ENCODE measurements at regions not wholly inside any gene's neighbourhood (a gene's known extent, or its start where the extent isn't known, plus 50 kb on each side); places are given as distances from the start of the nearest gene placed in this dataset.
"Not testable (repeated sequence)": the region's sequence is repeated elsewhere in the genome, so short reads cannot be mapped to it uniquely, and the experiment has no call there.

GRCh38 chr4:14399848-14400247 lies 602.4 kb upstream of the CPEB2 start:
- no peak for DNase-seq

DNA sequence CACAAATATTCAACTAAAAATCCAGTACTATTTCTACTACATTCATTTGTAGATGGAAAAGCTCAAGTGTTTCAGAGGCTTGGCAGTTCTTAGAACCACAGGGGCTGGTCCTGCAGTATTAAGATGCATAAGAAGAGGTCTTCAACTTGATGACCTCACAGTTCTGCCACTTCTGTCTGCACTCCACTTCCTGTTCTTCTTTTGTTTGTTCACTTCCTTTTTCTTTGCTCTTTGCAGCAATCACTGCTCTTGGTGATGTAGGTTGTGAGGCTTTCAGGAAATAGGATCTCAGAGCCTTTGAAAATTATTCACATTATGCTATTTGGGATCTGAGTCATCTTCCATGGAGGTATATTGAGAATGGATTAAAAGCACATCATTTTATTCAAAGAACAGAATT lies 602.0 kb upstream of the CPEB2 start:
- DNase-seq, result no peak

DNA sequence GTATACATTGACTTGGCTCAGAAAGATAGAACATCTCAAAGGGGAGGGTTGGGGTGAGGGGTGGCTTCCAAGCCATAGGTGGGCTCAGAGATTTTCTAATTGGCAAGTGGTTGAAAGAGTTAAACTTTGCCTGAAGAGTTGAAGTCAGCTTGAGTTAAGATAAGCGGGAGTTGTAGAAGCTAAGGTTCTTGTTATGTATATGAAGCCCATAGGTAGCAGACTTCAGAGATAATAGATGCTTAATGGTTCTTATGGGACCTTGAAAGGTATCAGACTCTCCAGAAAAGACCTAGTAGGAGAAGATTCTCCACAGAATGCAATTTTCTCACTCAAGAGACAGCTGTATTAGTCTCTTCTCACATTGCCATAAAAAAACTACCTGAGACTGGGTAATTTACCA lies 599.1 kb upstream of the CPEB2 start:
- no peak for DNase-seq

- no peak for DNase-seq
Measured at GRCh38 chr4:14404730-14405129, 597.6 kb upstream of the CPEB2 start.

- no peak for DNase-seq
Measured at GRCh38 chr4:14410516-14410915, 591.8 kb upstream of the CPEB2 start.

DNA sequence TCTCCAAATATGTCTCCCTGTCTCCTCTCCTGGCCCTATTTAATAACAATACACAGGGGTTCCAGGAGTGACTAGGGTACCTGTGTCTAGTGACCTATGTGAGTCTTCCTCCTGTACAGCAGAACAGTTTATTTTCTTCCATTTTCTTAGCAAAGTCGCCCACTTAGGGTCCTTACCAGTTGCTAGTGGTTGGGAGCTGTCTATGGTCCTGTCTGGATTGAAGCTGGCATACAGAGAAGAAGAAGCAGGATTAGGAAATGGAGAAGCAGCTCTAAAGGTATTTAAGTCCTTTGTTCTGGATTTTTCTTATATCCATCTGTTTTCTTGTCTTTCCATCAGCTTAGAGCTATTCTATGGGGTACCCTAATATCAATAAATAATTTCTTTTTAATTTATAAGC lies 587.1 kb upstream of the CPEB2 start:
- DNase-seq, result no peak

DNA sequence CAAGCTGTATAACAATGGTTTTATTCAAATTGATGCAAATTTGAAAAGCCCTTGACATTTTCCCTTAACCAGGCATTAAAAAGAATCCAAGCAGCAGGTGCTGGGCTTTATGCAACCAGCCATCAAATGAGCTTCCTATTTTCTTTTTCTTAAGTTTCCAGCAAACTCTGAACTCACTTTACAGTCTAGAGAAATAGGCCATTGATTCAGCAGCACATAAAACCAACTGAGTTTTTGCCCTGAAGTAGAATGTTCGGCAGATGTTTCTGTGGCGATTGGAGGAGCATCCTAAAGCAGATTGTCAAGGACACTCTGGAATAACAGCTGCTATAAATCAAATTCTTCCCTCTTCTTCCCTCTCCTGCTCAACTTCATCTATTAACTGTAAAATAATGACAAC lies 582.8 kb upstream of the CPEB2 start:
- no peak for DNase-seq

DNA sequence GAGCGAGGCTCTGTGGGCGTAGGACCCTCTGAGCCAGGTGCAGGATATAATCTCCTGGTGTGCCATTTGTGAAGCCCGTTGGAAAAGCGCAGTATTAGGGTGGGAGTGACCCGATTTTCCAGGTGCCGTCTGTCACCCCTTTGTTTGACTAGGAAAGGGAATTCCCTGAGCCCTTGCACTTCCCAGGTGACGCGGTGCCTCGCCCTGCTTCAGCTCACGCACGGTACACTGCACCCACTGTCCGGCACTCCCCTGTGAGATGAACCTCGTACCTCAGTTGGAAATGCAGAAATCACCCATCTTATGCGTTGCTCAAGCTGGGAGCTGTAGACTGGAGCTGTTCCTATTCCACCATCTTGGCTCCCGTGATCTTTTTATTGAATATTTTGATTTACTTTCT lies 576.0 kb upstream of the CPEB2 start:
- not testable (repeated sequence) for DNase-seq

GRCh38 chr4:14428125-14428524 lies 574.2 kb upstream of the CPEB2 start:
- no peak for DNase-seq

DNA sequence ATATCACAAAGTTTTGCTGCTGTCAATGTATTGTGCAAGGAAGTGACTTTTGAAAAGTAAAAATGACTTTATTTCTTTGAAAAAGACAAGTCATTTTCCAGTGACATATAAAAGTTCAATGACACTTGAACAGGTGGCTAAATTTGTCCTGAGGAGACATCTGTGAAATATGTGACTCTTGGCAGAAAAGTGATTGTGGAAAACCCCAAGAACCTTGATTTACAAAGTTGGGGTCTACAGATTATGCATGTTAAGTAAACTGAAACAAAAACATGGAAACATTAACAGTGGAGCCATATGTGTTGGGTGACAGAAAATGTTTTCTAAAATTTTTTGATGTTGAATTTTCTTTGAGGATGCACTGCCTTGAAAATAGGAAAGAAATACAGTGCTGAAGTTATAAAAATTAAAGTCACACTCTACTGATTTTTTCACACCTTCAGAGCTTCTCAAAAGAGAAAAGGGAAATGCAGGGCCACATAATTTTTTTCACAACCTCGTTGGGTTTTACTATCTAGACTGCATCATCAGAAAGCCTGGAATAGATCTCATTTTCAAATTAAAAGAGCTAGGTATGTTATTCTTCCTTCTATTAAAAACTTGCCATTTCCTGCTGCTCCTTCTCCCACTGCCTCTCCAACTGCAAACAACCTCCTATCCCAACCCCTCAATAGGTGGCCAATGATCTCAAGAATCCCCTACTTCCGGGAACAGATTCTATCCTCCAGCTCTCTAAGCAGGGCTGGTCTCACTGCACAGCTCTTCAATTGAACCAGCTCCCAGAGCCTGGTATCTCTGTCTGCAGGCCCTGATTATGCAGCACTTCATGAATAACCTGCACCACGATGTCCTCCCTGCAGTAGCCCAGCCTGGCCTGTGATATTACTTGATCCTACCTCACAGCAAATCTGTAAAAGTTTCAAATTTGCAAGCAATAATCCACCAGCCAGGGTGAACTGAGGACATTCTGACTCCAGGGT lies 570.8 kb upstream of the CPEB2 start:
- DNase-seq, result no peak

GRCh38 chr4:14434483-14434882 lies 567.8 kb upstream of the CPEB2 start:
- DNase-seq, result no peak

DNA sequence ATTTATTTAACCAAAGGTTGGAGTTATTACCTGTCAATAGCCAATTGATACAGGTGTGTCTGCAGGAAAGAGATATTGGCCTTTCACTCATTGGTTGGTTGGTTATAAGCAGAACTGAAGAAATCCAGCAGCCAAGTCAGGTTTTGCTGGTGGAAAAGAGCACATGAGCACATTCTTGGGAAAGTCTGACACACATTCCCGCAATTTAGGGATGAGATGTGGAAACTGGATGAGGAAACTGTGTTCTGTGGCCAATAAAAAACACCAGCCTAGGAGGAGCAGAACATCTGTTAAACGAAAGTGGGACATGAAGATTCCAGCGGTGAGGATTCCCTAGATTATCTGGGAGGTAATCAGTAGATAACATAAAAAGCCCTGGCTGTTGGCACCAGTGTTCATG lies 567.4 kb upstream of the CPEB2 start:
- DNase-seq, result no peak

GRCh38 chr4:14441561-14441960 lies 560.7 kb upstream of the CPEB2 start:
- no peak for DNase-seq

GRCh38 chr4:14445882-14446281 lies 556.4 kb upstream of the CPEB2 start:
- no peak for DNase-seq

DNA sequence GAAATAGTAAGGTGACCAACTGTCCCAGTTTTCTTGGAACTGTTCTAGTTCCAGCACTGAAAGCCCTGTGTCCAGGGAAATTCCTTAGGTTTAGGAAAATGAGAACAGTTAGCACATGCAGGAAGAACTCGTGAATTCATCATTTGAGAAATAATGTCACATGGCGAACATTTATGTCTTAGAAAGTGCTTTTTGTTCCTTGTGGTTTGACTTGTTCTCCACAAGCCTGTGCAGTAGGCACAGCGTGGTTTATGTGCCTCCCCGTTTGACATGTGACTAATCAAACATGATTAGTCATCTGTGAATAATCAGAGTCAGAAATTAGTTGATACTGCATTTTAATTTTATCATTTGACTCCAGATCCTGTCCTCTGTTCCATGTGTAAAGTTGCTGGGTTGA lies 556.0 kb upstream of the CPEB2 start:
- DNase-seq, result no peak

DNA sequence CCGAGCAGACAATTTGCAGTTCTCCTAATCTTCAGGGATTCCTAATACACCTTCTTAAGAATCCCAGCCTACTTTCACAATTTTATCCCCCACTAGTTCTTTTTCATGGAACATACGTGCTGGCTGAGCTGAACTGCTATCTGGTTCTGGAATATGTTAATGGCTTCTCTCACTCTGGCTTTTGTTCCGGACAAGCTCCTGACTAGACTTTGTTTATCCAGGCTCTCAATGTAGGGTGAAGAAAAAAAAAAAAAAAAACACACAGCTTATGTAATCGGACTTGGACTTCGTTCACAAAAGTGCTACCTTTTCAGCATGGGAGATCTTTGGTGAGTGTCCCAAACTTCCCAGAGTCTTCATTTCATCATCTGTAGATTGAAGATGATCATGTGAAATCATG lies 555.4 kb upstream of the CPEB2 start:
- no peak for DNase-seq

DNA sequence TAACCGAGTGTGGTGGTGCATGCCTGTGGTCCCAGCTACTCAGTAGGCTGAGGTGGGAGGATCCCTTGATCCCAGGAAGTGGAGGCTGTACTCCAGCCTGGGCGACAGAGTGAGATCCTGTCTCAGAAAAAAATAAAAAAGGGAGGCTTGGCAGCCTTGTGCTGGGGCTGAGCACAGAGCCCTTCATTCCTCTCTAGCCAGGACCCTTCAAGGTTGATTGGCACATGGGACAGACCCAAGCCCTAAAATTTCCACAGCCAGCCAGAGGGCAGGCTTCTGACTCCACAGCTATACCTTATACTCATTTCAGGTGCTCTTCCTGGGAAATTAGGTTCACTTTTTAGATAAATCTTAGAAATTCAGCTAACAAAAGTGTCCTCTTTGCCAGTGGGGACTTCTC lies 553.0 kb upstream of the CPEB2 start:
- no peak for DNase-seq

DNA sequence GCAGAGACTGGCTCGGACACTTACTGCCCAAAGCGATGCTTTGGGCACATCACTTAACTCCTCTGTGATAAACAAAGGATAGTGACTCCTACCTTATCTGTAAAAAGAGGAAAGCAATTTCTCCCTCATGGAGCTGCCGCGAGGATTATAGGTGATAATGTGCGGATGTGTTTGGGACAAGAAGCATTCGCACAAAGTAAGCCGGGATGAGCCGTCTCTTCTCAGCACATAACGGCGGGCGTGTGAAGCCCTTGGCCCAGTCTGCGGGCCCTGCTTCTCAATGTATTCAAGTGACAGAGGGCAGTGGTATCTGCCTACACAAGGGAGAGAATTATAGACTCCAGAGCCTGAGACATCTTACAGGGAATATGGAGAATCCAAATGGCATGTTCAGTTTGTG lies 550.3 kb upstream of the CPEB2 start:
- no peak for DNase-seq

DNA sequence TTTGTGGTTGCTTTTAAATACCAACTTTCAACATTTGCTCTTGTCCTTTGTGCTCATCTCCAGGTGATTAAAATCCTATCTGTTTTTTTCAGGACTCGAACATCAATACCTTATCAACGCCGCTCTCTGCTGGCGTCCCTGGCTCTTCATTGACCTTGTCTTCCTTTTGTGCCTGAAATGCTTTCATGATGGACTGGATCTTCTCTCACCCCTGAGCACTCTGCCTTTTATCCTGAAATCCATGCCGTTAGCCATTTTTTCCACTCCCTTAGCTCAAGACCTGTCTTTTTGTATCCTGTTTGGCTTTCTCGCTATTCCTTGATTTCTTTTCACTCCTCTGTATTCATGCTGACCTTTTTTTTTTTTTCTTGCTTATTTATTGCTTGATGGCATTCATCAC lies 549.5 kb upstream of the CPEB2 start:
- DNase-seq, result no peak

GRCh38 chr4:14458463-14458862 lies 543.8 kb upstream of the CPEB2 start:
- DNase-seq, result no peak

DNA sequence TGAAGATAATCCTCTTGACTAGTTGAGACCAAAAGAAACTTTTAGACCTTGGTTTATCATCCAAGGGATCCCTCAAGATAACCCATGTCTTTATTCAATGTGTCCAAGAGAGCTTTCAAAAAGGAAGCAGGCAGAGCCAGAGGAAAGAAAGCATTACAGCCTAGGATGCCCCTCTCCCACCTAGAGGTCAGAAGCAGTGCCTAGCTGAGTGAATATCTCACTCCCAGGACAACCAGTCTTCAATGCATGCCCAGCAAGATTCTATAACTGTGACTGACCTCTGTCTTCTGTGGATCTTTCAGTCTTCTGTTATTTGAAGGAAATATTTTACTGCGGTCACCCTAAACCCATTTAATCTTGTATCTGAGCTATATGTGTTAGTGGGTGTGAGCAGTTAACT lies 537.2 kb upstream of the CPEB2 start:
- DNase-seq, result no peak

DNA sequence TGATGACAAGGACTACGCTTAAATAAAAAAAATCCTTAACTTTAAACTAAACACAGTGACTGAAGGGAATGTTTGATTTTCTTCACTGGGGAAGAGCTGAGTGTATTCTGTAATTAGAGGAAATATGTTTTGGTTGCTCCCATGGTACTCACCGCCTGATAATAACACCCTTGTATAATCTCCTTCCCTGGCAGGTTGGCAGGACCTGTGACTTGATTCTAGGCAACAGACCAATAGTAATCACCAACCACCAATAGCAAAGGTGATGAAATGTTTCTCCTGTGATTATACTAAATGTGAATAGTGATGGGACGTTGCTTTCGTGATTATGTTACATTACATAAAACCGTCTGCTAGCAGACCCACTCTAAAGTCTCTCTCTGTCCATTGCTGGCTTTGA lies 536.8 kb upstream of the CPEB2 start:
- DNase-seq, result no peak

- DNase-seq, result no peak
Measured at GRCh38 chr4:14478504-14478903, 523.8 kb upstream of the CPEB2 start.

DNA sequence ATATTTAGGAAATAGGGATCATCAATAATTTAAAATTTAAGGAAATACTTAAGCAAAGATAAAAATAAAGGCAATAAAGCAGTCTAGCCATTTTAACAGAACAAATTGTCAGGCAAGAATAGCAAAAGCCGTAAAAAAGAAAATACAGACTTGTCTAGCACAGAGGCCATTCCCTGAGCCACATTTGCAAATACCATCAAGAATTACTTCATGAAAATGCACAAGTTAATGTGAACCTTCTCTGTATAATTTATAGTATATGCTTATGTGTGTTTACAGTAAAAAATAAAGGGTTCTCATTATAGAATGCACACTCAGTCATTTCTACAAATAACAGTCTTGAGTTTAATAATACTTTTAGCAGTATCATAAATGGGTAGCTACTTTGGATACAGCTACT lies 505.9 kb upstream of the CPEB2 start:
- DNase-seq, result no peak

- DNase-seq, result no peak
Measured at GRCh38 chr4:14496969-14497368, 505.3 kb upstream of the CPEB2 start.

All from activated gamma-delta T cell (primary cell).